H54 (cell line): ENCODE measurements at regions not wholly inside any gene's neighbourhood (a gene's known extent, or its start where the extent isn't known, plus 50 kb on each side); places are given as distances from the start of the nearest gene placed in this dataset.

Experiments
- DNase-seq: peaks from one replicate; pipeline ENCODE4 v3.0.0; 2011; ENCODE audit warnings: low spot score, mixed read lengths; ENCODE audit not compliant: insufficient read length
- FAIRE-seq: peaks from 3 replicates; lab custom pipeline; 2011; peaks lifted over from hg19 to GRCh38; lab: Jason Lieb, UNC
- POLR2A ChIP-seq: IDR thresholded peaks from 2 replicates; pipeline ENCODE4 v1.6.1; 2011; ENCODE audit warnings: low read depth, mild to moderate bottlenecking, low read length

GRCh38 chr7:115758025-115758424 is 272.5 kb downstream of the TFEC start:
- TF ChIP-seq POLR2A, result no peak
- FAIRE-seq, result no peak
- no peak for DNase-seq

DNA sequence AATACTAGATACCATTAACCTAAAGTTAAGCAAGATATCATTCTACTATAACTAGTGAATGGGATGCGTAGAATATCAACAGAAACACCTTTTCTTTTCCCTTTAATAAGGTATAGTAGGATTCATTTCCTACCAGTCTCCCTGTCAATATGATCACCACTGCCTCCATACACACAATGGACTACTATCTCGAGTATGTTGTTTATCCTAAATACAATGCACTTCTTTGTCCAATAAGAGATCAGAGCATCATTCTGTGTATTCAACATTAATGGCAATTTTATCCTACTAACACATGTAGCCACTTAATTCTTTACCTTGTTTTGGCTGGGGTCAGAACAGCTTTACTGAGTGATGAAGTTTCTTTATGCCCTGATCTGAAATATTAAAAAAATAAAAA is 276.3 kb downstream of the TFEC start:
- no peak for DNase-seq
- no peak for TF ChIP-seq POLR2A

DNA sequence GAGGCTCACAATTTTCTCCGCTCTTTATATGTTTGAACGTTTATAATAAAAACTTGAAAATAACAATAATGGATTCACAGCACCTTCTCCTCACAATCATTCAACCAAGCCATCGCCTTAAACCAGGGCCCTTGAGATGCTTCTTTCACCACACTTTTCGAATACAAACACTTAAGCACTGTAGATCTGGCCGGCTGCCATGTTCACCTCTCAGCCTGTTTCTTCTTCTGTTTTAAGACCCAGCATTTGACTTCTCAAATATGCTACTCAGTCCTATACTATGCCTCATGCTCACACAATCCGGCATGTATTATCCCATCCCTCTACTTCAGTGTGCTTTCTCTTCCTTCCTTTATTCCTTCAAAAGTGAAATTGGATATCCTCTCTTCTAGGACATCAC is 280.6 kb downstream of the TFEC start:
- DNase-seq (no peak), FAIRE-seq (no peak)
- TF ChIP-seq POLR2A, result no peak

More for the DNA sequence above, 276.3 kb downstream of the TFEC start:
- FAIRE-seq, result no peak

DNA sequence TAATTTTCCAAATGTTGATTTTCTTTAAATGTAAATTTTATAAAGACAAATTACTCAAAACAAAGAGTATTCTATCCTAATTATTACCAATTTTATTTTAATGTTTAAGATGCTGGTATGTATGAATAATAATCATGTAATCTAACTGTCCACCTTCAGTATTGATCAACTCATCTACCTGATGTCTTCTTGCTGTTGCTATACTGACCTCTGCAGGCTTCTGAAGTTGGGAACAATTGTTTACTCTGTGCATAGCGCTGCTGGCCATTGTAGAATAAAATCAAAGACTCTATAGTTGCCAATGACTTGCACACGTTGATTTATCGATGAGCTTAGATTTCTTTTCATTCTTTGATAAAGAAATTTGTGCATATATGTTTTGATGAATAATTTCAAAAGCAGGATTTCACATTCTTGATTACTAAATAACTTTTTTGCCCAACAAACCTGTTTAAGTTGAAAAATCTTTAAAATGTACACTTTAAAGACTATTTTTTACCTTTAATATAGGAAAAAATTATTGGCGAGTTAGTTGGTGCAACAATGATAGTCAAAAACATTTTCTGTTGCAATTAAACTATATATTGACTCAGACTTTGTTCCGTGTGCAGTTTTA is 282.3 kb downstream of the TFEC start:
- FAIRE-seq (no peak), DNase-seq (no peak)
- no peak for TF ChIP-seq POLR2A

- FAIRE-seq, result no peak
- no peak for DNase-seq
- TF ChIP-seq POLR2A, result no peak
Observed at GRCh38 chr7:115747174-115747573, 283.4 kb downstream of the TFEC start.

GRCh38 chr7:115740043-115740442 is 290.5 kb downstream of the TFEC start:
- FAIRE-seq (no peak), DNase-seq (no peak)
- no peak for TF ChIP-seq POLR2A

- DNase-seq, result no peak
- no peak for TF ChIP-seq POLR2A
- FAIRE-seq, result no peak
Observed at GRCh38 chr7:115734641-115735040, 295.9 kb downstream of the TFEC start.

- TF ChIP-seq POLR2A, result no peak
- FAIRE-seq (no peak), DNase-seq (no peak)
Observed at GRCh38 chr7:115731796-115732471, 298.6 kb downstream of the TFEC start.

GRCh38 chr7:115728518-115728917 is 302.0 kb downstream of the TFEC start:
- TF ChIP-seq POLR2A, result no peak
- DNase-seq (no peak), FAIRE-seq (no peak)

- DNase-seq, result no peak
- FAIRE-seq, result no peak
- no peak for TF ChIP-seq POLR2A
Observed at GRCh38 chr7:115724400-115725056, 306.0 kb downstream of the TFEC start.

GRCh38 chr7:115722302-115722977 is 308.1 kb downstream of the TFEC start:
- FAIRE-seq (no peak), DNase-seq (no peak)
- TF ChIP-seq POLR2A, result no peak

GRCh38 chr7:115721293-115722217 is 309.0 kb downstream of the TFEC start:
- FAIRE-seq (no peak), DNase-seq (no peak)
- TF ChIP-seq POLR2A, result no peak

DNA sequence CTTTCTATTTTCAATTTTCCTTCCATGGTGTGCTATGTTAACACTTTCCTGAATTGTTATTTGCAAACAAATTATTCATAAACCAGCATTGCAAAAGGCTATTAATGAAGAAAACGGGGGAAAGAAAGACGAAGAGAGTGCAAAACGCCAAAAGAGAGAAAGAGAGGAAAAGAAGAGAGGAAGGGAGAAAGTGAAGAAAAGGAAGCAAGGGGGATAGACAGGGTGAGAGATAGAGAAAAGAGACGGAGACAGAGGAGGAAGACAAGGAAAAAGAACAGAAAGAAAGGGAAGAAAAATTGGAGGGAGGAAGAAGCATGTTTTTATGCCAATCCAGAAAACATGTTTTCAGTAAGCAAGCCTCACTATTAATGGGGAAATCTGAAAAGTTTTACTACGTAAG is 310.6 kb downstream of the TFEC start:
- DNase-seq (no peak), FAIRE-seq (no peak)
- TF ChIP-seq POLR2A, result no peak
